Peyer's patch (tissue), 4 donors: ENCODE measurements at regions not wholly inside any gene's neighbourhood (a gene's known extent, or its start where the extent isn't known, plus 50 kb on each side); places are given as distances from the start of the nearest gene placed in this dataset.
"Not testable (repeated sequence)": the region's sequence is repeated elsewhere in the genome, so short reads cannot be mapped to it uniquely, and the experiment has no call there.

Experiments used
- DNase-seq, 3 donors: peaks; one replicate each; pipeline ENCODE4 v3.0.0-alpha.2; 2017 to 2019
- H3K27ac ChIP-seq, 4 donors: fragments of 200-600 bp; sonication (generic); one replicate each; pipeline ENCODE4 v1.5.1; 2016 to 2019
- H3K27me3 ChIP-seq, 2 donors: fragments of 200-600 bp; sonication (generic); one replicate each; pipeline ENCODE4 v1.5.1; 2019
- H3K36me3 ChIP-seq, 3 donors: fragments of 200-600 bp; sonication (generic); one replicate each; pipeline ENCODE4 v1.5.1; 2016 to 2019
- H3K4me1 ChIP-seq, 4 donors: fragments of 200-600 bp; sonication (generic); one replicate each; pipeline ENCODE4 v1.5.1; 2016 to 2019
- H3K4me3 ChIP-seq, 4 donors: fragments of 200-600 bp; sonication (generic); 1 replicate in 3 of 4; 2 replicates in 1 of 4; pipeline ENCODE4 v1.5.1; 2016 to 2019; ENCODE audit warnings: mild to moderate bottlenecking in 1 of 4
- H3K9me3 ChIP-seq, 4 donors: fragments of 200-600 bp; sonication (generic); one replicate each; pipeline ENCODE4 v1.5.1; 2016 to 2019; ENCODE audit warnings: mild to moderate bottlenecking in 1 of 4
- CTCF ChIP-seq, 6 experiments: fragments of 450-650 bp in 4 of 6; fragments of 200-600 bp in 2 of 6; sonication (generic) in 1 of 6; IDR thresholded peaks; one replicate each; pipeline ENCODE4 v1.5.1; 2017 to 2019; ENCODE audit warnings: antibody characterized with exemption in 6 of 6, mild to moderate bottlenecking in 3 of 6, moderate library complexity in 1 of 6
- POLR2A ChIP-seq, 2 donors: fragments of 450-650 bp; IDR thresholded peaks; one replicate each; pipeline ENCODE4 v1.5.1; 2017; ENCODE audit warnings: antibody characterized with exemption in 2 of 2, mild to moderate bottlenecking in 2 of 2, moderate library complexity in 2 of 2

- no peak for DNase-seq
- H3K4me3 ChIP-seq, result no peak overlapping the region
- no peak overlapping the region for H3K27ac ChIP-seq
- TF ChIP-seq POLR2A (IDR thresholded peaks at IDR 0.05), result no peak
- H3K4me1 ChIP-seq, result no peaks in the 10 kb centered on the region
- H3K36me3 ChIP-seq, result no peaks in the 10 kb centered on the region
- H3K9me3 ChIP-seq, result no peaks in the 10 kb centered on the region
- no peaks in the 10 kb centered on the region for H3K27me3 ChIP-seq
Observed at GRCh38 chr10:16120563-16120962, 260.3 kb upstream of the MINDY3 start.

- H3K9me3 ChIP-seq, result no peaks in the 10 kb centered on the region
- no peaks in the 10 kb centered on the region for H3K4me1 ChIP-seq
- H3K4me3 ChIP-seq, result no peak overlapping the region
- no peaks in the 10 kb centered on the region for H3K36me3 ChIP-seq
- no peak overlapping the region for H3K27ac ChIP-seq
- TF ChIP-seq POLR2A (IDR thresholded peaks at IDR 0.05) (no peak), CTCF (IDR thresholded peaks at IDR 0.05) (no peak)
- no peak for DNase-seq
- no peaks in the 10 kb centered on the region for H3K27me3 ChIP-seq
Observed at GRCh38 chr10:16141499-16141898, 281.2 kb upstream of the MINDY3 start.

GRCh38 chr10:16146993-16147392, 286.7 kb upstream of the MINDY3 start:
- H3K4me1 ChIP-seq, result no peaks in the 10 kb centered on the region
- H3K9me3 ChIP-seq, result no peaks in the 10 kb centered on the region
- H3K36me3 ChIP-seq, result no peaks in the 10 kb centered on the region
- TF ChIP-seq POLR2A (IDR thresholded peaks at IDR 0.05) (no peak), CTCF (IDR thresholded peaks at IDR 0.05) (no peak)
- DNase-seq, result no peak
- no peak overlapping the region for H3K27ac ChIP-seq
- no peak overlapping the region for H3K4me3 ChIP-seq
- no peaks in the 10 kb centered on the region for H3K27me3 ChIP-seq

GRCh38 chr10:16155834-16156233, 281.0 kb upstream of the PTER start:
- no peaks in the 10 kb centered on the region for H3K4me1 ChIP-seq
- no peak for DNase-seq
- H3K36me3 ChIP-seq, result no peaks in the 10 kb centered on the region
- no peaks in the 10 kb centered on the region for H3K9me3 ChIP-seq
- no peaks in the 10 kb centered on the region for H3K27me3 ChIP-seq
- H3K27ac ChIP-seq, result no peak overlapping the region
- no peak for TF ChIP-seq CTCF (IDR thresholded peaks at IDR 0.05)
- TF ChIP-seq POLR2A (IDR thresholded peaks at IDR 0.05), result no peak
- no peak overlapping the region for H3K4me3 ChIP-seq

GRCh38 chr10:16156681-16157080, 280.1 kb upstream of the PTER start:
- no peak for TF ChIP-seq POLR2A (IDR thresholded peaks at IDR 0.05)
- TF ChIP-seq CTCF (IDR thresholded peaks at IDR 0.05), result no peak
- Histone ChIP-seq H3K9me3 (no peaks in the 10 kb centered on the region), H3K36me3 (no peaks in the 10 kb centered on the region), H3K27me3 (no peaks in the 10 kb centered on the region), H3K27ac (no peak overlapping the region), H3K4me1 (no peaks in the 10 kb centered on the region), H3K4me3 (no peak overlapping the region)
- DNase-seq, result no peak

- H3K27ac ChIP-seq, H3K4me1 ChIP-seq, H3K4me3 ChIP-seq, H3K36me3 ChIP-seq, H3K27me3 ChIP-seq, DNase-seq, H3K9me3 ChIP-seq: not testable (repeated sequence)
Observed at GRCh38 chr10:16165067-16165466, 271.7 kb upstream of the PTER start.

- no peaks in the 10 kb centered on the region for H3K36me3 ChIP-seq
- no peaks in the 10 kb centered on the region for H3K9me3 ChIP-seq
- H3K27ac ChIP-seq, result no peak overlapping the region
- no peak for TF ChIP-seq CTCF (IDR thresholded peaks at IDR 0.05)
- no peak for TF ChIP-seq POLR2A (IDR thresholded peaks at IDR 0.05)
- no peak for DNase-seq
- peaks cover 0 to 3% of the 10 kb centered on the region in 2 donors for H3K27me3 ChIP-seq
- H3K4me1 ChIP-seq, result no peaks in the 10 kb centered on the region
- no peak overlapping the region for H3K4me3 ChIP-seq
Observed at GRCh38 chr10:16182144-16182543, 254.7 kb upstream of the PTER start.
